ENCODE measurements at regions not wholly inside any gene's neighbourhood (a gene's known extent, or its start where the extent isn't known, plus 50 kb on each side); places are given as distances from the start of the nearest gene placed in this dataset.

DNA sequence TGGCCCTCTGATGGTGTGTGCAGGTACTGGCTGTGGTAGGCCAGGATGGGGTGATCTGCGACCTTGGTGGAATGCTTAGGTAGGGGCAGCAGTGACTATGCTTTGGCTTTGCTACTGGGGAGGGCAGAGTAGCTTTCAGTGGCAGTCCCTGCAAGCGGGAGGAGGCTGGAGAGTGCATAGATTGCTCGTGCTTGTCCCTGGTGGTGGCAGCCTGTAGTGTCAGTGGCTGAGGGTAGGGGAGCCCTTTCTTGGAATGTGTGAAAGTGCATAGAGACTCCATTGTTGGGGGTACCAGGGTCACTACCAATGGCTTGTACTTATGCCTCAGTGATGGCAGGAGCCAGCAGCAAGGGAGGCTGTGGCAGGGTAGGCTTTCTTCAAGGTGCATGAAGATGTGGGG, 582.6 kb downstream of the MRPL39 start:
- no peak overlapping the region for H3K4me3 ChIP-seq
- H3K4me1 ChIP-seq, result no peaks in the 10 kb centered on the region
- no peak for TF ChIP-seq CTCF (IDR thresholded peaks at IDR 0.05; ENCODE audit: borderline replicate concordance)
- no peaks in the 10 kb centered on the region for H3K36me3 ChIP-seq
- intact Hi-C loops (cut with micrococcal nuclease), result no loop called here
- H3K27ac ChIP-seq (replicated peaks), result no peak overlapping the region
- peaks cover 6% of the 10 kb centered on the region for H3K9me3 ChIP-seq (replicated peaks)
- DNase-seq, result no peak
- H3K27me3 ChIP-seq (ENCODE audit: low read depth), result no peaks in the 10 kb centered on the region

GRCh38 chr21:25005388-25005787, 601.9 kb downstream of the MRPL39 start:
- no peak for TF ChIP-seq CTCF (IDR thresholded peaks at IDR 0.05; ENCODE audit: borderline replicate concordance)
- no peak overlapping the region for H3K4me3 ChIP-seq
- intact Hi-C loops (cut with micrococcal nuclease), result no loop called here
- H3K4me1 ChIP-seq, result no peaks in the 10 kb centered on the region
- no peaks in the 10 kb centered on the region for H3K36me3 ChIP-seq
- no peaks in the 10 kb centered on the region for H3K27me3 ChIP-seq (ENCODE audit: low read depth)
- no peak overlapping the region for H3K27ac ChIP-seq (replicated peaks)
- H3K9me3 ChIP-seq (replicated peaks), result peaks cover 15% of the 10 kb centered on the region
- DNase-seq, result no peak

GRCh38 chr21:25002676-25003075, 604.6 kb downstream of the MRPL39 start:
- H3K9me3 ChIP-seq (replicated peaks), result peaks cover 15% of the 10 kb centered on the region
- no peak for TF ChIP-seq CTCF (IDR thresholded peaks at IDR 0.05; ENCODE audit: borderline replicate concordance)
- no peak overlapping the region for H3K4me3 ChIP-seq
- H3K36me3 ChIP-seq, result no peaks in the 10 kb centered on the region
- H3K27ac ChIP-seq (replicated peaks), result no peak overlapping the region
- H3K4me1 ChIP-seq, result no peaks in the 10 kb centered on the region
- intact Hi-C loops (cut with micrococcal nuclease), result no loop called here
- DNase-seq, result no peak
- H3K27me3 ChIP-seq (ENCODE audit: low read depth), result no peaks in the 10 kb centered on the region

GRCh38 chr21:24995216-24995615, 612.1 kb downstream of the MRPL39 start:
- intact Hi-C loops (cut with micrococcal nuclease), result no loop called here
- Histone ChIP-seq H3K9me3 (replicated peaks) (peaks cover 6% of the 10 kb centered on the region), H3K27me3 (ENCODE audit: low read depth) (no peaks in the 10 kb centered on the region), H3K27ac (replicated peaks) (no peak overlapping the region), H3K4me1 (no peaks in the 10 kb centered on the region), H3K36me3 (no peaks in the 10 kb centered on the region), H3K4me3 (no peak overlapping the region)
- no peak for DNase-seq
- no peak for TF ChIP-seq CTCF (IDR thresholded peaks at IDR 0.05; ENCODE audit: borderline replicate concordance)

DNA sequence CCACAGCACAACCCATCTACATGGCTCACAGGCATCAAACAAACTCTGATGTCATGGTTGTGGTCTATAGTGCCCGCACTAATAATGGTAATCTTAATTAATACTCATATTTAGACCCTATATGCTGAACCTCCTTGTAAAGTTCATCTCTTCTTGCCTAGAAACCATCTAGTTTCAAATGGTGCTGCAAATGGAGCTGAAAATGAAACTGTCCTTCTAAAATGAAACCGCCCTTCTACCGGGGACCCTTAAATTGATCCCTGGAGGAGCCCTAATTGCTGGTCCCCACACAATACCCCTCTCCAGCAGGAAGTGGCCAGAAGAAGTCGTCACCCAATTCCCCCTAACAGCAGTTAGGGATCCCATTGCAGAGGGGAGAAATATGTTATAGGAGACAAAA, 612.6 kb downstream of the MRPL39 start:
- no peak overlapping the region for H3K27ac ChIP-seq (replicated peaks)
- no peak for DNase-seq
- peaks cover 6% of the 10 kb centered on the region for H3K9me3 ChIP-seq (replicated peaks)
- H3K27me3 ChIP-seq (ENCODE audit: low read depth), result no peaks in the 10 kb centered on the region
- intact Hi-C loops (cut with micrococcal nuclease), result no loop called here
- H3K36me3 ChIP-seq, result no peaks in the 10 kb centered on the region
- H3K4me3 ChIP-seq, result no peak overlapping the region
- TF ChIP-seq CTCF (IDR thresholded peaks at IDR 0.05; ENCODE audit: borderline replicate concordance), result no peak
- no peaks in the 10 kb centered on the region for H3K4me1 ChIP-seq

GRCh38 chr21:24989516-24989915, 617.8 kb downstream of the MRPL39 start:
- intact Hi-C loops (cut with micrococcal nuclease), result no loop called here
- no peaks in the 10 kb centered on the region for H3K36me3 ChIP-seq
- TF ChIP-seq CTCF (IDR thresholded peaks at IDR 0.05; ENCODE audit: borderline replicate concordance), result no peak
- H3K27ac ChIP-seq (replicated peaks), result no peak overlapping the region
- no peak overlapping the region for H3K4me3 ChIP-seq
- H3K27me3 ChIP-seq (ENCODE audit: low read depth), result no peaks in the 10 kb centered on the region
- DNase-seq, result no peak
- H3K4me1 ChIP-seq, result no peaks in the 10 kb centered on the region
- peaks cover 6% of the 10 kb centered on the region for H3K9me3 ChIP-seq (replicated peaks)

All from left ventricle myocardium inferior (tissue), 1 donor.